Smooth muscle cell (in vitro differentiated cells): ENCODE measurements at regions not wholly inside any gene's neighbourhood (a gene's known extent, or its start where the extent isn't known, plus 50 kb on each side); places are given as distances from the start of the nearest gene placed in this dataset.

ENCODE experiments used
- DNase-seq: peaks from one replicate; lab custom pipeline; 2025; ENCODE audit not compliant: unreplicated experiment; lab: John Stamatoyannopoulos, UW
- H2AFZ ChIP-seq: fragments of 200-600 bp; sonication (generic); 2 replicates; pipeline ENCODE4 v1.6.0; 2016; ENCODE audit warnings: antibody characterized with exemption, low read depth, mild to moderate bottlenecking
- H3F3A ChIP-seq: fragments of 200-600 bp; sonication (generic); 2 replicates; pipeline ENCODE4 v1.6.0; 2017; ENCODE audit warnings: antibody characterized with exemption, low read depth
- H3K27ac ChIP-seq: fragments of 200-600 bp; sonication (generic); 2 replicates; pipeline ENCODE4 v1.5.1; 2016; ENCODE audit warnings: low read depth, mild to moderate bottlenecking
- H3K27me3 ChIP-seq: fragments of 200-600 bp; sonication (generic); 2 replicates; pipeline ENCODE4 v1.6.1; 2016; ENCODE audit warnings: low read depth, mild to moderate bottlenecking
- H3K36me3 ChIP-seq: fragments of 200-600 bp; sonication (generic); 2 replicates; pipeline ENCODE4 v1.5.1; 2016; ENCODE audit warnings: low read depth
- H3K4me1 ChIP-seq: fragments of 200-600 bp; sonication (generic); 2 replicates; pipeline ENCODE4 v1.5.1; 2016; ENCODE audit warnings: low read depth
- H3K4me2 ChIP-seq: fragments of 200-600 bp; sonication (generic); 2 replicates; pipeline ENCODE4 v1.6.0; 2016; ENCODE audit warnings: mild to moderate bottlenecking
- H3K4me3 ChIP-seq: fragments of 200-600 bp; sonication (generic); 2 replicates; pipeline ENCODE4 v1.5.1; 2016; ENCODE audit warnings: mild to moderate bottlenecking
- H3K79me2 ChIP-seq: fragments of 200-600 bp; sonication (generic); 2 replicates; pipeline ENCODE4 v1.6.0; 2016; ENCODE audit warnings: low read depth, mild to moderate bottlenecking
- H3K9ac ChIP-seq: fragments of 200-600 bp; sonication (generic); 2 replicates; pipeline ENCODE4 v1.6.0; 2016; ENCODE audit warnings: low read depth
- H3K9me3 ChIP-seq: fragments of 200-600 bp; sonication (generic); replicated peaks from 2 replicates; pipeline ENCODE4 v1.5.1; 2016; ENCODE audit warnings: low read depth
- H4K20me1 ChIP-seq: fragments of 200-600 bp; sonication (generic); 2 replicates; pipeline ENCODE4 v1.6.0; 2016; ENCODE audit warnings: low read depth
- WGBS: methylation state at CpG from one replicate; pipeline ENCODE4 v1.1.7; 2016; ENCODE audit warnings: low lambda C conversion rate; 5-methylcytosine and 5-hydroxymethylcytosine counted together
- TF ChIP-seq, protein P1 (sequence below): fragments of 200-600 bp; sonication (generic); IDR thresholded peaks from 2 replicates; pipeline ENCODE4 v1.5.1; 2017; ENCODE audit warnings: borderline replicate concordance, mild to moderate bottlenecking, antibody characterized with exemption; ENCODE audit not compliant: insufficient read depth, poor library complexity, severe bottlenecking

DNA sequence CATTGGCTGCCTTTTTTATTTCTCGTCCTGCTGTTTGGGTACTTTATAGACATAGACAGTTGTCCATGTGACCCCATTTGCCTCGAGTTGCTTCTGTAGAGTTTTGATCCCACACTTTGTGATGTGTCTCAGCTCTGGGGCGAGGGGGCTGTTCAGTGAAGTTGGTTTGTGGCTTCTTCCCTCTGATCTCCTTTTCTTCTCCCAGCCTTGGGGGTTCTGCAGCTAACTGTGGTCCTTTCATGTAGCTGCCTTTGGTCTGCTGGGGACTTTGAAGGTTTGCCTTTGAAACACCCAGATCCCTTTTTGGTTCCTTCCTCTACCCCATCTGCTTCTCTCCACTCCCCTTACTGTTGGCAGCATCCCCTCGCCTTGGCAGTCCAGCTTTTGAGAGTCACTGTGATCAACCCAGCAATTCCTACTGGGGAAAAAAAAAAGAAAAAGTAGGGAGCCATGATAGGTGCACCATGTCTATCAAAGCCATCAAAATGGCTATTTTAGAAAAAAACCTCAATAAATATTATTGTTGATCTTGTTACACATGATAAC lies 728.8 kb upstream of the RBFOX1 start:
- H3K9ac ChIP-seq, result no peak overlapping the region
- H3K36me3 ChIP-seq, result no peaks in the 10 kb centered on the region
- no peaks in the 10 kb centered on the region for H3K79me2 ChIP-seq
- H3F3A ChIP-seq, result no peaks in the 10 kb centered on the region
- DNase-seq, result no peak
- TF ChIP-seq, protein P1, sequence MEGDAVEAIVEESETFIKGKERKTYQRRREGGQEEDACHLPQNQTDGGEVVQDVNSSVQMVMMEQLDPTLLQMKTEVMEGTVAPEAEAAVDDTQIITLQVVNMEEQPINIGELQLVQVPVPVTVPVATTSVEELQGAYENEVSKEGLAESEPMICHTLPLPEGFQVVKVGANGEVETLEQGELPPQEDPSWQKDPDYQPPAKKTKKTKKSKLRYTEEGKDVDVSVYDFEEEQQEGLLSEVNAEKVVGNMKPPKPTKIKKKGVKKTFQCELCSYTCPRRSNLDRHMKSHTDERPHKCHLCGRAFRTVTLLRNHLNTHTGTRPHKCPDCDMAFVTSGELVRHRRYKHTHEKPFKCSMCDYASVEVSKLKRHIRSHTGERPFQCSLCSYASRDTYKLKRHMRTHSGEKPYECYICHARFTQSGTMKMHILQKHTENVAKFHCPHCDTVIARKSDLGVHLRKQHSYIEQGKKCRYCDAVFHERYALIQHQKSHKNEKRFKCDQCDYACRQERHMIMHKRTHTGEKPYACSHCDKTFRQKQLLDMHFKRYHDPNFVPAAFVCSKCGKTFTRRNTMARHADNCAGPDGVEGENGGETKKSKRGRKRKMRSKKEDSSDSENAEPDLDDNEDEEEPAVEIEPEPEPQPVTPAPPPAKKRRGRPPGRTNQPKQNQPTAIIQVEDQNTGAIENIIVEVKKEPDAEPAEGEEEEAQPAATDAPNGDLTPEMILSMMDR, result no peak
- H3K9me3 ChIP-seq, result no peaks in the 10 kb centered on the region
- H2AFZ ChIP-seq, result no peak overlapping the region
- H3K4me3 ChIP-seq, result no peak overlapping the region
- 77% methylated on average over 4 of the region's 4 CpGs for WGBS
- H3K4me2 ChIP-seq, result no peak overlapping the region
- H3K27ac ChIP-seq, result no peak overlapping the region
- H3K27me3 ChIP-seq, result peaks cover 5% of the 10 kb centered on the region
- peaks cover 4% of the 10 kb centered on the region for H3K4me1 ChIP-seq
- H4K20me1 ChIP-seq, result no peaks in the 10 kb centered on the region

- Histone ChIP-seq H3K4me3 (no peak overlapping the region), H3K9me3 (no peaks in the 10 kb centered on the region), H3K79me2 (no peaks in the 10 kb centered on the region), H3K27me3 (peaks cover 5% of the 10 kb centered on the region), H3K36me3 (no peaks in the 10 kb centered on the region), H3K9ac (no peak overlapping the region), H4K20me1 (no peaks in the 10 kb centered on the region), H2AFZ (no peak overlapping the region), H3F3A (no peaks in the 10 kb centered on the region), H3K4me1 (peaks cover 4% of the 10 kb centered on the region), H3K4me2 (no peak overlapping the region), H3K27ac (no peak overlapping the region)
- TF ChIP-seq, protein P1, result no peak
- DNase-seq, result no peak
- 80% methylated on average over 1 of the region's 1 CpG for WGBS
Observed at GRCh38 chr16:6602405-6602804, 730.2 kb upstream of the RBFOX1 start.

DNA sequence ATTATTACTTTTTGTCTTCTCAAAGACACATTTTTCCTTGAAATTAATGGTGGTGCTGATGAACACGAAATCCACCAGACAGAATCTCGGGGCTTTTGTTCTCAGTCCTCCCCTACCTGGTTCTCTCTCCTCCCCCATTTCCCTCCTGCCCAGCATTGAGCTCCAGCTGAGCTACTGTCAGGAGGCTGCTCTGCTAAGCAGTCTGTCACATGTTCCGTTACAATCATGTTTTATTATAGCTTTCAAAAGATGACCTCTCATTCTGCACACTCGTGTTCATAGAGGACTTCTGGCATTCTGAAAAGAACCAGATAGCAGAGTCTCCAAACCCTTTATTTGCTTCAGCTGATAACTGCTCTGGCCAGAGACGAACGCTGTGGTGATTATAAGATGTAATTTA lies 732.5 kb upstream of the RBFOX1 start:
- Histone ChIP-seq H3K27ac (no peak overlapping the region), H3K4me3 (no peak overlapping the region), H4K20me1 (no peaks in the 10 kb centered on the region), H3K9ac (no peak overlapping the region), H2AFZ (no peak overlapping the region), H3K9me3 (no peaks in the 10 kb centered on the region), H3K4me2 (no peak overlapping the region), H3K79me2 (no peaks in the 10 kb centered on the region), H3K36me3 (no peaks in the 10 kb centered on the region), H3K4me1 (peaks cover 4% of the 10 kb centered on the region), H3F3A (no peaks in the 10 kb centered on the region), H3K27me3 (peaks cover 5% of the 10 kb centered on the region)
- WGBS, result 57% methylated on average over 6 of the region's 6 CpGs
- TF ChIP-seq, protein P1, result no peak
- no peak for DNase-seq

DNA sequence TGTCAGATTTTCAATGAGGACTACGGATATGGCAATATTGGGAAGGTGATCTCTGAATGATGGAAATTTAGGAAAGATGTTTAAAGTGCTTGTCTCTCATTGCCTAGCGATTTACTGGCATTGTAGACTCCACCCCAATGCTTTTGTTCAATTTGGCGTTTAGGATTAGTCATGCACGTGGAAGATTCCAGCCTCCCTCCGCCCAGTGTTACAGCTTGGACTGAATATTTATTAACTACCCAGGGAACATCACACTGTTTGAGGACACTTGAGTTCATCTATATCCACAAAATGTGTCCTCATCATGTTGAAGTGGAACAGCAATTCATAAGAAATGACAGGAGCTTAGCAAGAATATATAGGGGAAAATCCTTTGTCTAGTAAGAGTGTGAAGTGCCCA lies 738.8 kb upstream of the RBFOX1 start:
- H3K4me1 ChIP-seq, result peaks cover 19% of the 10 kb centered on the region
- no peaks in the 10 kb centered on the region for H3K9me3 ChIP-seq
- H3F3A ChIP-seq, result no peaks in the 10 kb centered on the region
- no peak overlapping the region for H2AFZ ChIP-seq
- H3K4me2 ChIP-seq, result no peak overlapping the region
- no peak overlapping the region for H3K4me3 ChIP-seq
- no peaks in the 10 kb centered on the region for H4K20me1 ChIP-seq
- H3K27me3 ChIP-seq, result no peaks in the 10 kb centered on the region
- TF ChIP-seq, protein P1, result no peak
- WGBS, result 81% methylated on average over 5 of the region's 5 CpGs
- H3K27ac ChIP-seq, result no peak overlapping the region
- no peak for DNase-seq
- no peaks in the 10 kb centered on the region for H3K36me3 ChIP-seq
- no peak overlapping the region for H3K9ac ChIP-seq
- H3K79me2 ChIP-seq, result no peaks in the 10 kb centered on the region
